Activated CD8-positive, alpha-beta memory T cell treated with anti-CD3 and anti-CD28 coated beads, Interleukin-2, amount 50 U/mL, for 1 hour (primary cell): ENCODE measurements at regions not wholly inside any gene's neighbourhood (a gene's known extent, or its start where the extent isn't known, plus 50 kb on each side); places are given as distances from the start of the nearest gene placed in this dataset.
"Not testable (repeated sequence)": the region's sequence is repeated elsewhere in the genome, so short reads cannot be mapped to it uniquely, and the experiment has no call there.

Experiments used
- DNase-seq: peaks from one replicate; pipeline ENCODE4 v3.0.0-alpha.2; 2020; ENCODE audit errors: extremely low read depth

- DNase-seq, result no peak
Measured at GRCh38 chr2:216947055-216947454, 87.2 kb upstream of the TNP1 start.

GRCh38 chr2:216944733-216945132 is 84.9 kb upstream of the TNP1 start:
- DNase-seq, result no peak

GRCh38 chr2:216943109-216943508 is 83.2 kb upstream of the TNP1 start:
- no peak for DNase-seq

GRCh38 chr2:216942465-216942864 is 82.6 kb upstream of the TNP1 start:
- no peak for DNase-seq

- no peak for DNase-seq
Measured at GRCh38 chr2:216942016-216942415, 82.2 kb upstream of the TNP1 start.

- DNase-seq, result no peak
Measured at GRCh38 chr2:216936954-216937357, 77.1 kb upstream of the TNP1 start.

- DNase-seq, result no peak
Measured at GRCh38 chr2:216934623-216935022, 74.8 kb upstream of the TNP1 start.

GRCh38 chr2:216934151-216934550 is 74.3 kb upstream of the TNP1 start:
- DNase-seq, result no peak

- DNase-seq, result no peak
Measured at GRCh38 chr2:216932863-216933548, 73.1 kb upstream of the TNP1 start.

GRCh38 chr2:216932113-216932862 is 72.4 kb upstream of the TNP1 start:
- no peak for DNase-seq

GRCh38 chr2:216930716-216931115 is 70.9 kb upstream of the TNP1 start:
- DNase-seq, result no peak

- not testable (repeated sequence) for DNase-seq
Measured at GRCh38 chr2:216929338-216929737, 69.5 kb upstream of the TNP1 start.

- DNase-seq, result no peak
Measured at GRCh38 chr2:216927163-216927562, 67.3 kb upstream of the TNP1 start.

GRCh38 chr2:216925636-216926366 is 65.9 kb upstream of the TNP1 start:
- no peak for DNase-seq

- DNase-seq, result no peak
Measured at GRCh38 chr2:216925006-216925405, 65.1 kb upstream of the TNP1 start.

GRCh38 chr2:216923706-216924105 is 63.8 kb upstream of the TNP1 start:
- no peak for DNase-seq

- no peak for DNase-seq
Measured at GRCh38 chr2:216922175-216922780, 62.4 kb upstream of the TNP1 start.

GRCh38 chr2:216920937-216921456 is 61.1 kb upstream of the TNP1 start:
- DNase-seq, result no peak

GRCh38 chr2:216920143-216920876 is 60.4 kb upstream of the TNP1 start:
- no peak for DNase-seq

- DNase-seq, result no peak
Measured at GRCh38 chr2:216918088-216918680, 58.3 kb upstream of the TNP1 start.
